ENCODE measurements at regions not wholly inside any gene's neighbourhood (a gene's known extent, or its start where the extent isn't known, plus 50 kb on each side); places are given as distances from the start of the nearest gene placed in this dataset.

- Histone ChIP-seq H4K20me1 (ENCODE audit: control insufficient read depth, insufficient read depth, low read length, poor library complexity, severe bottlenecking) (no peaks in the 10 kb centered on the region), H3K4me3 (ENCODE audit: control extremely low read depth in 1 of 5, extremely low read depth in 1 of 5, insufficient read depth in 1 of 5, low read depth in 2 of 5, low read length in 4 of 5) (no peak overlapping the region), H2AFZ (ENCODE audit: insufficient read depth, low read depth, low read length, poor library complexity, severe bottlenecking) (no peak overlapping the region), H3K36me3 (replicated peaks in 1 of 2; ENCODE audit: control extremely low read depth in 1 of 2, control insufficient read depth in 1 of 2, extremely low read depth in 1 of 2, insufficient read depth in 2 of 2, low read length in 1 of 2) (no peaks in the 10 kb centered on the region), H3K9me3 (ENCODE audit: control extremely low read depth in 1 of 3, control insufficient read depth in 2 of 3, insufficient read depth in 1 of 3, low read length in 2 of 3) (peaks cover 2 to 42% (median 4%) of the 10 kb centered on the region in 3 donors), H3K79me2 (ENCODE audit: control insufficient read depth, insufficient read depth, low read length) (no peaks in the 10 kb centered on the region), H3K27ac (ENCODE audit: low read length in 2 of 2) (no peak overlapping the region), H3K9ac (ENCODE audit: low read length) (no peak overlapping the region), H3K4me1 (ENCODE audit: control insufficient read depth in 2 of 2, insufficient read depth in 2 of 2, low read length in 2 of 2) (no peaks in the 10 kb centered on the region), H3K4me2 (replicated peaks; ENCODE audit: low read depth, low read length, poor library complexity, severe bottlenecking) (no peak overlapping the region), H3K27me3 (replicated peaks in 1 of 4; ENCODE audit: control extremely low read depth in 1 of 4, control insufficient read depth in 3 of 4, insufficient read depth in 4 of 4, low read length in 3 of 4) (no peaks in the 10 kb centered on the region)
- TF ChIP-seq EZH2 (IDR thresholded peaks at IDR 0.05; ENCODE audit: borderline replicate concordance, insufficient read depth, low read depth, low read length, poor library complexity, severe bottlenecking) = no peak
- TF ChIP-seq, protein P1, sequence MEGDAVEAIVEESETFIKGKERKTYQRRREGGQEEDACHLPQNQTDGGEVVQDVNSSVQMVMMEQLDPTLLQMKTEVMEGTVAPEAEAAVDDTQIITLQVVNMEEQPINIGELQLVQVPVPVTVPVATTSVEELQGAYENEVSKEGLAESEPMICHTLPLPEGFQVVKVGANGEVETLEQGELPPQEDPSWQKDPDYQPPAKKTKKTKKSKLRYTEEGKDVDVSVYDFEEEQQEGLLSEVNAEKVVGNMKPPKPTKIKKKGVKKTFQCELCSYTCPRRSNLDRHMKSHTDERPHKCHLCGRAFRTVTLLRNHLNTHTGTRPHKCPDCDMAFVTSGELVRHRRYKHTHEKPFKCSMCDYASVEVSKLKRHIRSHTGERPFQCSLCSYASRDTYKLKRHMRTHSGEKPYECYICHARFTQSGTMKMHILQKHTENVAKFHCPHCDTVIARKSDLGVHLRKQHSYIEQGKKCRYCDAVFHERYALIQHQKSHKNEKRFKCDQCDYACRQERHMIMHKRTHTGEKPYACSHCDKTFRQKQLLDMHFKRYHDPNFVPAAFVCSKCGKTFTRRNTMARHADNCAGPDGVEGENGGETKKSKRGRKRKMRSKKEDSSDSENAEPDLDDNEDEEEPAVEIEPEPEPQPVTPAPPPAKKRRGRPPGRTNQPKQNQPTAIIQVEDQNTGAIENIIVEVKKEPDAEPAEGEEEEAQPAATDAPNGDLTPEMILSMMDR (IDR thresholded peaks at IDR 0.05) = no peak
- peaks cover 9% of the 10 kb centered on the region for H3K9me3 Mint-ChIP-seq (ENCODE audit: insufficient read depth)
- ATAC-seq (ENCODE audit: low read depth) (no peak), DNase-seq (no peak)
- 95% methylated on average over 2 of the region's 10 CpGs for WGBS (ENCODE audit: insufficient coverage)
- POLR2A ChIA-PET = no interaction called here
- H3K27me3 Mint-ChIP-seq = no peaks in the 10 kb centered on the region
- CTCF ChIA-PET = no interaction called here
- no peak overlapping the region for H3K27ac Mint-ChIP-seq
- H3K4me1 Mint-ChIP-seq = no peaks in the 10 kb centered on the region
- intact Hi-C loops (cut with micrococcal nuclease) = no loop called here
- no peak overlapping the region for H3K4me3 Mint-ChIP-seq
These were observed 152.2 kb downstream of the ASMT start for GRCh38 chrX:1767026-1767425.

DNA sequence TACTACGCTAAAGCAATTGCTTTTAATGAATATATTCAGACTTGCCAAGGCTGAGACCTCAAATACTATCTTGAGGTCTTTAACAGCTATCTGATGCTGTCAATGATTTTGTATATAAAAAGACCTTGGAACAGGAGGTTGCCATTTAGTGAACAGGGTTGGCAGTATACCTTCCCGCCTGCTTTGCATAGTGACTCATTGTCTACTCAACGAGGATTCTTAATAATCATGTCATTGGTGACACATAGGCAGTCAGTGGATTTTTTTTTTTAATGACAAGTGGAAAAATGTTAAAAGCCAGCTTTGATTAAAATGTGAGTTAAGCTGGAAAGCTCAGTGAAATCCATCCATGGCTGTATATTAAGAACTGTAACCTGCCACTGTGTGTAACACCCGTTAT, 164.0 kb downstream of the ASMT start:
- Histone ChIP-seq H2AFZ (ENCODE audit: insufficient read depth, low read depth, low read length, poor library complexity, severe bottlenecking) (no peak overlapping the region), H3K4me1 (ENCODE audit: control insufficient read depth in 2 of 2, insufficient read depth in 2 of 2, low read length in 2 of 2) (no peaks in the 10 kb centered on the region), H3K4me3 (ENCODE audit: control extremely low read depth in 1 of 5, extremely low read depth in 1 of 5, insufficient read depth in 1 of 5, low read depth in 2 of 5, low read length in 4 of 5) (no peak overlapping the region), H3K9me3 (ENCODE audit: control extremely low read depth in 1 of 3, control insufficient read depth in 2 of 3, insufficient read depth in 1 of 3, low read length in 2 of 3) (no peaks in the 10 kb centered on the region), H3K27ac (ENCODE audit: low read length in 2 of 2) (no peak overlapping the region), H3K9ac (ENCODE audit: low read length) (no peak overlapping the region), H3K36me3 (replicated peaks in 1 of 2; ENCODE audit: control extremely low read depth in 1 of 2, control insufficient read depth in 1 of 2, extremely low read depth in 1 of 2, insufficient read depth in 2 of 2, low read length in 1 of 2) (no peaks in the 10 kb centered on the region), H3K79me2 (ENCODE audit: control insufficient read depth, insufficient read depth, low read length) (no peaks in the 10 kb centered on the region), H3K27me3 (replicated peaks in 1 of 4; ENCODE audit: control extremely low read depth in 1 of 4, control insufficient read depth in 3 of 4, insufficient read depth in 4 of 4, low read length in 3 of 4) (no peaks in the 10 kb centered on the region), H3K4me2 (replicated peaks; ENCODE audit: low read depth, low read length, poor library complexity, severe bottlenecking) (no peak overlapping the region), H4K20me1 (ENCODE audit: control insufficient read depth, insufficient read depth, low read length, poor library complexity, severe bottlenecking) (no peaks in the 10 kb centered on the region)
- intact Hi-C loops (cut with micrococcal nuclease) = no loop called here
- H3K27me3 Mint-ChIP-seq = no peaks in the 10 kb centered on the region
- H3K4me1 Mint-ChIP-seq = no peaks in the 10 kb centered on the region
- TF ChIP-seq, protein P1 (IDR thresholded peaks at IDR 0.05) = no peak
- H3K27ac Mint-ChIP-seq = no peak overlapping the region
- POLR2A ChIA-PET = no interaction called here
- CTCF ChIA-PET = no interaction called here
- no peak for ATAC-seq (ENCODE audit: low read depth)
- no peak overlapping the region for H3K4me3 Mint-ChIP-seq
- no peak for DNase-seq
- H3K9me3 Mint-ChIP-seq (ENCODE audit: insufficient read depth) = no peaks in the 10 kb centered on the region
- 95% methylated on average over 3 of the region's 4 CpGs for WGBS (ENCODE audit: insufficient coverage)
